T follicular helper cell (primary cell): ENCODE measurements at regions not wholly inside any gene's neighbourhood (a gene's known extent, or its start where the extent isn't known, plus 50 kb on each side); places are given as distances from the start of the nearest gene placed in this dataset.
"Not testable (repeated sequence)": the region's sequence is repeated elsewhere in the genome, so short reads cannot be mapped to it uniquely, and the experiment has no call there.

Experiments used
- DNase-seq: peaks from one replicate; pipeline ENCODE4 v3.0.0-alpha.2; 2020; ENCODE audit warnings: low read depth

- no peak for DNase-seq
Measured at GRCh38 chr1:88472298-88472697, 211.8 kb upstream of the PKN2 start.

GRCh38 chr1:88472714-88473113 is 211.4 kb upstream of the PKN2 start:
- DNase-seq = no peak

GRCh38 chr1:88474555-88475304 is 209.3 kb upstream of the PKN2 start:
- DNase-seq = no peak

- no peak for DNase-seq
Measured at GRCh38 chr1:88484881-88485280, 199.2 kb upstream of the PKN2 start.

- DNase-seq = no peak
Measured at GRCh38 chr1:88488237-88488636, 195.8 kb upstream of the PKN2 start.

GRCh38 chr1:88490676-88491075 is 193.4 kb upstream of the PKN2 start:
- no peak for DNase-seq

GRCh38 chr1:88499671-88500070 is 184.4 kb upstream of the PKN2 start:
- DNase-seq = no peak

- DNase-seq = no peak
Measured at GRCh38 chr1:88502886-88503285, 181.2 kb upstream of the PKN2 start.

GRCh38 chr1:88503646-88504045 is 180.4 kb upstream of the PKN2 start:
- no peak for DNase-seq

- no peak for DNase-seq
Measured at GRCh38 chr1:88504601-88505000, 179.5 kb upstream of the PKN2 start.

- DNase-seq = no peak
Measured at GRCh38 chr1:88509379-88509778, 174.7 kb upstream of the PKN2 start.

- no peak for DNase-seq
Measured at GRCh38 chr1:88514544-88515060, 169.5 kb upstream of the PKN2 start.

GRCh38 chr1:88517499-88517898 is 166.6 kb upstream of the PKN2 start:
- not testable (repeated sequence) for DNase-seq

- no peak for DNase-seq
Measured at GRCh38 chr1:88519156-88519555, 164.9 kb upstream of the PKN2 start.

GRCh38 chr1:88523854-88524528 is 160.1 kb upstream of the PKN2 start:
- DNase-seq = no peak

- no peak for DNase-seq
Measured at GRCh38 chr1:88526456-88526855, 157.6 kb upstream of the PKN2 start.

- DNase-seq = no peak
Measured at GRCh38 chr1:88528792-88529191, 155.3 kb upstream of the PKN2 start.

GRCh38 chr1:88529581-88529980 is 154.5 kb upstream of the PKN2 start:
- no peak for DNase-seq

GRCh38 chr1:88530246-88530645 is 153.8 kb upstream of the PKN2 start:
- no peak for DNase-seq

- DNase-seq = no peak
Measured at GRCh38 chr1:88537787-88538186, 146.3 kb upstream of the PKN2 start.

GRCh38 chr1:88538222-88538899 is 145.7 kb upstream of the PKN2 start:
- DNase-seq = no peak

- no peak for DNase-seq
Measured at GRCh38 chr1:88540255-88540654, 143.8 kb upstream of the PKN2 start.

GRCh38 chr1:88541596-88541995 is 142.5 kb upstream of the PKN2 start:
- DNase-seq = no peak
